Colonic mucosa (tissue), 4 donors: ENCODE measurements at regions not wholly inside any gene's neighbourhood (a gene's known extent, or its start where the extent isn't known, plus 50 kb on each side); places are given as distances from the start of the nearest gene placed in this dataset.

Experiments
- DNase-seq: peaks from one replicate; pipeline ENCODE4 v3.0.0-alpha.2; 2020
- H3K27ac ChIP-seq: fragments of 200-600 bp; one replicate; pipeline ENCODE4 v1.8.0; 2021
- H3K27me3 ChIP-seq: fragments of 200-600 bp; one replicate; pipeline ENCODE4 v1.8.0; 2021
- H3K36me3 ChIP-seq: fragments of 200-600 bp; one replicate; pipeline ENCODE4 v1.8.0; 2021
- H3K4me1 ChIP-seq: fragments of 200-600 bp; one replicate; pipeline ENCODE4 v1.8.0; 2021; ENCODE audit warnings: mild to moderate bottlenecking
- H3K4me3 ChIP-seq: fragments of 200-600 bp; one replicate; pipeline ENCODE4 v1.8.0; 2021
- H3K9ac ChIP-seq, 2 donors: one replicate each; pipeline ENCODE4 v1.7.0; 2013; ENCODE audit warnings: control low read depth in 2 of 2, low read depth in 2 of 2, low read length in 2 of 2
- H3K9me3 ChIP-seq: fragments of 200-600 bp; one replicate; pipeline ENCODE4 v1.8.0; 2021
- intact Hi-C: fragments of 100-400 bp; cut with DNase I; formaldehyde crosslinking; loops from one replicate; pipeline ENCODE4 v1.14.1; 2022
- TF ChIP-seq, protein P1 (sequence below): fragments of 200-600 bp; IDR thresholded peaks from one replicate; pipeline ENCODE4 v1.8.0; 2022; ENCODE audit warnings: antibody characterized with exemption, mild to moderate bottlenecking
- donor health status: healthy.
- donor health status: DM: no; HTN: no; CAD: no.
- donor health status: DM: no; HTN: no; CAD: no.

DNA sequence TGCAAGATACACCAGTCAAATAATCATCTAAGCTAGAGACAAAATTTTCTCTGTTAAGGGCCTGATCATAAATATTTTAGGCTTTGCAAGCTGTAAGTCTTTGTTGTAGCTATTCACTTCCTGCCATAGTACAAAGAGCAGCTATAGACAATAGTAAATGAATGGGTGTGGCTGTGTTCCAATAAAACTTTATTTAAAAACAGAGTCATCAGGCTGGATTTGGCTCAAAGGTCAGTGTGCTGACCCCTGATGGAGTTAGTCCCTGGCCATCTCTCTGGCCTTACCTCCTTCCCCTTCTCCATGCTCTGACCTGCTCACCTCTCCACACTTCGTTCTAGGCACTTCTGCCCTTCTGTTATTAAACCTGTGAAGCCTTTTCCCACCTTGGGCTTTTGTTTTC, 86.0 kb downstream of the DRD1 start:
- intact Hi-C loops: no loop called here

DNA sequence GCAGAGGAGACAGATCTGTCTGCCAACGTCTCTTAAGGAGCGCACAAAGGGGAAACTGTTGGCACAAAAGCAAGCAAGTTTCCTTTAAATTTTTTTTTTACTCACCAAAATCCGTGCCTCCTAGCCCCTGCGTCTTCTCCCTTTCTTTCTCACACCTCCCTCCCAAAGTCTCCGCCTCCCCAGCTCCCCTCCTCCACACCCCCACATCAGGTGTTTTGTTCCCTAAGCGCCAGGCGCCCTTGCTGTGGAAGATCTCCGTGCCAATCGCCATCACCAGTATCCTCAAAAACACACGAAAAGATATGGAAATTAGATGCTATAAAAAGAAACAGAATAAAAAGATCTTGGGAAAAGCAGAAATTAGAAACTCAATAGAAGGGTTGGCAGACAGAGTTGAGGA, 87.6 kb downstream of the DRD1 start:
- TF ChIP-seq, protein P1, sequence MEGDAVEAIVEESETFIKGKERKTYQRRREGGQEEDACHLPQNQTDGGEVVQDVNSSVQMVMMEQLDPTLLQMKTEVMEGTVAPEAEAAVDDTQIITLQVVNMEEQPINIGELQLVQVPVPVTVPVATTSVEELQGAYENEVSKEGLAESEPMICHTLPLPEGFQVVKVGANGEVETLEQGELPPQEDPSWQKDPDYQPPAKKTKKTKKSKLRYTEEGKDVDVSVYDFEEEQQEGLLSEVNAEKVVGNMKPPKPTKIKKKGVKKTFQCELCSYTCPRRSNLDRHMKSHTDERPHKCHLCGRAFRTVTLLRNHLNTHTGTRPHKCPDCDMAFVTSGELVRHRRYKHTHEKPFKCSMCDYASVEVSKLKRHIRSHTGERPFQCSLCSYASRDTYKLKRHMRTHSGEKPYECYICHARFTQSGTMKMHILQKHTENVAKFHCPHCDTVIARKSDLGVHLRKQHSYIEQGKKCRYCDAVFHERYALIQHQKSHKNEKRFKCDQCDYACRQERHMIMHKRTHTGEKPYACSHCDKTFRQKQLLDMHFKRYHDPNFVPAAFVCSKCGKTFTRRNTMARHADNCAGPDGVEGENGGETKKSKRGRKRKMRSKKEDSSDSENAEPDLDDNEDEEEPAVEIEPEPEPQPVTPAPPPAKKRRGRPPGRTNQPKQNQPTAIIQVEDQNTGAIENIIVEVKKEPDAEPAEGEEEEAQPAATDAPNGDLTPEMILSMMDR: no peak
- intact Hi-C loops: no loop called here
- Histone ChIP-seq H3K4me1 (no peaks in the 10 kb centered on the region), H3K27me3 (no peaks in the 10 kb centered on the region), H3K36me3 (no peaks in the 10 kb centered on the region), H3K9me3 (no peaks in the 10 kb centered on the region), H3K27ac (no peak overlapping the region), H3K4me3 (no peak overlapping the region), H3K9ac (no peak overlapping the region)
- DNase-seq: no peak

More for the DNA sequence above, 86.0 kb downstream of the DRD1 start:
- Histone ChIP-seq H3K27me3 (no peaks in the 10 kb centered on the region), H3K36me3 (no peaks in the 10 kb centered on the region), H3K4me1 (no peaks in the 10 kb centered on the region), H3K27ac (no peak overlapping the region), H3K9me3 (no peaks in the 10 kb centered on the region), H3K4me3 (no peak overlapping the region), H3K9ac (no peak overlapping the region)
- TF ChIP-seq, protein P1: no peak
- no peak for DNase-seq

DNA sequence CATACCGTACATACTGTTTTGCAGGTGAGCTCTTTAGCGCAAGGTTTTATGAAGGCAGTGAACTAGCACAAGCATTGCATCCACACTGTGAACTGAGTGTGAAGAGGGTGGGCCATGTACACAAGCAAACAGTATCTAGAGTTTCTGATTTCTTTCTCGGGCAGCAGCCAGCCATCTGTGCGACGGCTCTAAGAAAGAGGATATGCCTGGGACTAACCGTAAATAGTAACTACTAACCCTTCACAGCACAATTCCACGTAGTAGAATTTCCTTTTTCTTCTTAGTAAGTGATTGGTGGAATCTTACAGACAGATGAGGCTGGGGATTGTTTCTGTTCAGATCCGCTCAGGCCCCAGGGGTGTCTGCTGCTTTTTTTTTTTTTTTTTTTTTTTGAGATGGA, 89.0 kb downstream of the DRD1 start:
- TF ChIP-seq, protein P1: no peak
- Histone ChIP-seq H3K27ac (no peak overlapping the region), H3K27me3 (no peaks in the 10 kb centered on the region), H3K4me1 (no peaks in the 10 kb centered on the region), H3K9ac (no peak overlapping the region), H3K36me3 (no peaks in the 10 kb centered on the region), H3K4me3 (no peak overlapping the region), H3K9me3 (no peaks in the 10 kb centered on the region)
- DNase-seq: no peak
- intact Hi-C loops: no loop called here

DNA sequence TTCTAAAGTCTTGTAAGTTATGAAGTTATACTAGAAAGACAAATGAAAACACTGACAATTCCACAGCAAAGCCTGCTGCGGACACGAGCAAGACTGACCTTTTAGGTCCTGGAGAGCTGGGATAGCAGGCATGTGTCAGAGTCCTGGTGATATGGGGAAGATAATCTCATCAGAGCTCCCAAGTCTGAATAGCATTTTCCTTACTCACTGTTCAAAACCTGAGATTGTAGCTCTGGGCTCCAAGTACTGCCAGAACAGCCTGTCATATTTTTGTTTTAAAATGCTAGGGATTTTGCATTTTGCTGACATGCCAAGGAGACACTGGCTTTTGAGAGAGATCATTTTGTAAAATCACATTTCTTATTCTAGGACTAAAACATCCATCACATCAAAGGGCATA, 90.1 kb downstream of the DRD1 start:
- DNase-seq: no peak
- Histone ChIP-seq H3K4me3 (no peak overlapping the region), H3K27me3 (no peaks in the 10 kb centered on the region), H3K9ac (no peak overlapping the region), H3K27ac (no peak overlapping the region), H3K4me1 (no peaks in the 10 kb centered on the region), H3K9me3 (no peaks in the 10 kb centered on the region), H3K36me3 (no peaks in the 10 kb centered on the region)
- intact Hi-C loops: no loop called here
- TF ChIP-seq, protein P1: no peak

DNA sequence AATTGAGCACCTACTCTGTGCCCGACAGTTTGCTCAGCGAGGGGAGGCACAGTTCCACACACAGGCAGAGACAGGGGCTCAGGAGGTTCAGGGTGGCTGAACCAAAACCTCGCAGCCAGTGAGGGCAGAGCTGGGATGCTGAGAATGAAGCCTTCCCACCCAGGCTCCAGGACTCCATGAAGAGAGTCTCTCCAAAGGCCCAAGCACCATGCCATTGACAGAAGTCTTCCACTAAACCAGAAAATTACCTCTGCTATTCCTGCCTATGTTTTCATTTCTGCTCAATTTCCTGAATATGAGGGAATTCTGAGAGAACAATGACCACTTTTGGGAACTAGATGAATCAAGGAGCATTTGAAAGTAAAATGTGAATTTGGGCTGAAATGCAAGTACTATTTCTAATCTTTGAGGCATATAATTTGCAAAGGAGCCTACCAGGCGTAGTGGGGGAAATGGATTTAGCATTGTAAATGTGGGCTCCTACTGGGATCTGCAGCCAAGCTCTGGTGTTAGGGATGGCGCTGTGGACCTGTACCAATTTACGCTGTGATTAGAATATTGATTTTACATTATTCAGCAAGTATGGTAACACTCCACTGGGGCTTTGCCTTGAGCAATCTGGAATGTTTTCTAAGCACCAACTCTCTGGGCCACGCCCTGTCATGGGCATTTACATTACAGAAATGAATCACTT, 91.9 kb downstream of the DRD1 start:
- H3K27ac ChIP-seq: no peak overlapping the region

More for the DNA sequence above, 91.9 kb downstream of the DRD1 start:
- intact Hi-C loops: no loop called here
- TF ChIP-seq, protein P1: no peak
- no peak overlapping the region for H3K4me3 ChIP-seq
- no peaks in the 10 kb centered on the region for H3K9me3 ChIP-seq
- no peak for DNase-seq
- no peak overlapping the region for H3K9ac ChIP-seq
- H3K4me1 ChIP-seq: no peaks in the 10 kb centered on the region
- no peaks in the 10 kb centered on the region for H3K27me3 ChIP-seq
- H3K36me3 ChIP-seq: no peaks in the 10 kb centered on the region
